ENCODE measurements at regions not wholly inside any gene's neighbourhood (a gene's known extent, or its start where the extent isn't known, plus 50 kb on each side); places are given as distances from the start of the nearest gene placed in this dataset.

- Histone ChIP-seq H2AK5ac (ENCODE audit: low read depth, low read length) (no peak overlapping the region), H4K5ac (ENCODE audit: low read depth, low read length) (no peak overlapping the region), H3K23ac (ENCODE audit: low read depth, low read length) (no peak overlapping the region), H3K9ac (ENCODE audit: low read depth, low read length) (no peak overlapping the region), H3K4me3 (ENCODE audit: insufficient read depth, low read depth, low read length) (no peak overlapping the region), H3K4ac (ENCODE audit: low read depth, low read length) (no peak overlapping the region), H3K9me3 (ENCODE audit: control insufficient read depth, insufficient read depth, low read length) (no peaks in the 10 kb centered on the region), H2BK15ac (ENCODE audit: low read depth, low read length) (no peak overlapping the region), H3K14ac (replicated peaks; ENCODE audit: low read depth, low read length) (no peak overlapping the region), H2AK9ac (replicated peaks; ENCODE audit: low read depth, low read length, poor library complexity) (no peak overlapping the region), H4K91ac (ENCODE audit: insufficient read depth, low read depth, low read length) (no peak overlapping the region), H3K27me3 (ENCODE audit: control insufficient read depth, insufficient read depth, low read length) (no peaks in the 10 kb centered on the region), H2BK120ac (ENCODE audit: low read depth, low read length) (no peak overlapping the region), H2BK5ac (ENCODE audit: low read depth, low read length, poor library complexity, severe bottlenecking) (no peak overlapping the region), H3K9me1 (ENCODE audit: insufficient read depth, low read length) (no peaks in the 10 kb centered on the region), H3K36me3 (ENCODE audit: control insufficient read depth, insufficient read depth, low read length) (no peaks in the 10 kb centered on the region), H4K20me1 (ENCODE audit: insufficient read depth, low read length) (no peaks in the 10 kb centered on the region), H4K8ac (ENCODE audit: low read depth in 2 of 2, low read length in 2 of 2) (no peak overlapping the region), H2BK20ac (ENCODE audit: low read depth, low read length) (no peak overlapping the region), H3K27ac (ENCODE audit: insufficient read depth, low read length) (no peak overlapping the region), H2AFZ (replicated peaks; ENCODE audit: low read length, poor library complexity) (no peak overlapping the region), H3K56ac (ENCODE audit: extremely low read depth, insufficient read depth, low read length) (no peak overlapping the region), H3K18ac (ENCODE audit: low read depth, low read length) (no peak overlapping the region), H3K79me1 (ENCODE audit: low read depth in 1 of 2, low read length in 2 of 2) (no peaks in the 10 kb centered on the region), H3K4me1 (ENCODE audit: control insufficient read depth, insufficient read depth, low read length) (no peaks in the 10 kb centered on the region), H3K4me2 (ENCODE audit: low read depth, low read length) (no peak overlapping the region)
- CTCF ChIA-PET = no interaction called here
- dilution Hi-C loops (cut with HindIII; ENCODE audit: low sequenced_read_pairs, unreplicated experiment) (no loop called here), in situ Hi-C loops (cut with MboI; ENCODE audit: low sequenced_read_pairs) (no loop called here), intact Hi-C loops (cut with micrococcal nuclease) (no loop called here)
- POLR2A ChIA-PET (ENCODE audit: unreplicated experiment) = no interaction called here
- ATAC-seq (ENCODE audit: low read depth) (no peak), DNase-seq (no peak)
- TF ChIP-seq SMC3 (IDR thresholded peaks at IDR 0.05; ENCODE audit: low read depth, low read length) (no peak), CEBPB (IDR thresholded peaks at IDR 0.05; ENCODE audit: low read depth, low read length) (no peak), USF2 (IDR thresholded peaks at IDR 0.05; ENCODE audit: low read depth, low read length) (no peak), MAFK (IDR thresholded peaks at IDR 0.05; ENCODE audit: low read depth, low read length) (no peak), RAD21 (IDR thresholded peaks at IDR 0.05; ENCODE audit: low read length) (no peak), ELK1 (IDR thresholded peaks at IDR 0.05; ENCODE audit: borderline replicate concordance, low read depth, low read length) (no peak), RFX5 (IDR thresholded peaks at IDR 0.05; ENCODE audit: low read depth, low read length) (no peak), CTCF (conservative IDR thresholded peaks at IDR 0.05; ENCODE audit: low read depth, low read length) (no peak), BHLHE40 (IDR thresholded peaks at IDR 0.05; ENCODE audit: low read depth, low read length) (no peak), NFE2L2 (IDR thresholded peaks at IDR 0.05; ENCODE audit: low read depth, low read length) (no peak), POLR2A (IDR thresholded peaks at IDR 0.05; ENCODE audit: low read depth, low read length) (no peak), CHD1 (IDR thresholded peaks at IDR 0.05; ENCODE audit: low read depth, low read length) (no peak), RCOR1 (IDR thresholded peaks at IDR 0.05; ENCODE audit: insufficient replicate concordance, low read length) (no peak)
- BruUV-seq (replicated peaks) = no TSS peak
- no CpG with 5 or more reads among the region's 5 CpGs for WGBS, 2 experiments (ENCODE audit: extremely low coverage in 2 of 2, insufficient read length in 1 of 2)
Measured at GRCh38 chr2:18238209-18238608, 322.2 kb downstream of the RDH14 start.

Data from IMR-90 (cell line).